ENCODE measurements at regions not wholly inside any gene's neighbourhood (a gene's known extent, or its start where the extent isn't known, plus 50 kb on each side); places are given as distances from the start of the nearest gene placed in this dataset.

DNA sequence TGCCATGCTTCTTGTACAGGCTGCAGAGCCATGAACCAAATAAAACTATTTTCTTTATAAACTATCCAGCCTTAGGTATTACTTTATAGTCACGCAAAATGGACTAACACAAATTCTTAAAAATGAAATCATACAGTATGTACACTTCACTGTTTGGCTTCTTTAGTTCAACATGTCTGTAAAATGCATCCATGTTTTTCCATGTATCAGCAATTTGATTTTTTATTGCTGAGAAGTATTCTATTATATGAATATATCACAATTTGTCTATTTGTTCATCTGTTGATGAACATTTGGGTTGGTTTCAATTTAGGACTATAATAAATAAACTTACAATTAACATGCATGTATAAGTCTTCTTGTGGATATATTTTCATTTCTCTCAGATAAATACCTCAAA is 182.1 kb downstream of the SCG2 start:
- TF ChIP-seq, protein P1, sequence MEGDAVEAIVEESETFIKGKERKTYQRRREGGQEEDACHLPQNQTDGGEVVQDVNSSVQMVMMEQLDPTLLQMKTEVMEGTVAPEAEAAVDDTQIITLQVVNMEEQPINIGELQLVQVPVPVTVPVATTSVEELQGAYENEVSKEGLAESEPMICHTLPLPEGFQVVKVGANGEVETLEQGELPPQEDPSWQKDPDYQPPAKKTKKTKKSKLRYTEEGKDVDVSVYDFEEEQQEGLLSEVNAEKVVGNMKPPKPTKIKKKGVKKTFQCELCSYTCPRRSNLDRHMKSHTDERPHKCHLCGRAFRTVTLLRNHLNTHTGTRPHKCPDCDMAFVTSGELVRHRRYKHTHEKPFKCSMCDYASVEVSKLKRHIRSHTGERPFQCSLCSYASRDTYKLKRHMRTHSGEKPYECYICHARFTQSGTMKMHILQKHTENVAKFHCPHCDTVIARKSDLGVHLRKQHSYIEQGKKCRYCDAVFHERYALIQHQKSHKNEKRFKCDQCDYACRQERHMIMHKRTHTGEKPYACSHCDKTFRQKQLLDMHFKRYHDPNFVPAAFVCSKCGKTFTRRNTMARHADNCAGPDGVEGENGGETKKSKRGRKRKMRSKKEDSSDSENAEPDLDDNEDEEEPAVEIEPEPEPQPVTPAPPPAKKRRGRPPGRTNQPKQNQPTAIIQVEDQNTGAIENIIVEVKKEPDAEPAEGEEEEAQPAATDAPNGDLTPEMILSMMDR (IDR thresholded peaks at IDR 0.05; ENCODE audit: unreplicated experiment in 3 of 3), result no peak
- Mint-ChIP-seq H3K27me3 (ENCODE audit: low read depth) (no peaks in the 10 kb centered on the region), H3K9me3 (peaks cover under 1% of the 10 kb centered on the region), H3K4me1 (peaks cover 25% of the 10 kb centered on the region), H3K36me3 (ENCODE audit: low read depth) (no peaks in the 10 kb centered on the region), H3K27ac (peak overlapping the region in 2 of 3 experiments; percentile 7 to 25), H3K4me3 (no peak overlapping the region)

DNA sequence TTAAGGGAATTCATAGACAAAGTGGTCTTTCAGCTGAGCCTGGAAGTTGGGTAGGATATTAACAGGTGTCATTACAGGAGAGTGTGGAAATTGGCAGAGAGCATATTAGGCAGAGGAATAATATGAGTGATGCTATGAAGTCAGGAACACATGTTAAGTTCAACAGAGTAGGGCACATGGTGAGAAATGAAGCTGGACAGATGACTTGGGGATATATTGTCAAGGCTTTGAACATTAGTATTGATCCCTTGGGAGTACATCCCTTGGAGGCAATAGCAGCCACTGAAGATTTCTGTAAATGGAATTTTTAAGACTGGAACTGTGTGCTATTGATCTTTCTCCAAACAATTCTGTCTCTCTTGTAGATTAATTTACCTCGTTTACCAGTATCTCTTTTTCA is 170.7 kb downstream of the SCG2 start:
- TF ChIP-seq, protein P1 (IDR thresholded peaks at IDR 0.05; ENCODE audit: unreplicated experiment in 3 of 3), result no peak
- Mint-ChIP-seq H3K4me1 (no peaks in the 10 kb centered on the region), H3K4me3 (no peak overlapping the region), H3K27me3 (ENCODE audit: low read depth) (no peaks in the 10 kb centered on the region), H3K27ac (no peak overlapping the region), H3K9me3 (peaks cover 19% of the 10 kb centered on the region), H3K36me3 (ENCODE audit: low read depth) (no peaks in the 10 kb centered on the region)

DNA sequence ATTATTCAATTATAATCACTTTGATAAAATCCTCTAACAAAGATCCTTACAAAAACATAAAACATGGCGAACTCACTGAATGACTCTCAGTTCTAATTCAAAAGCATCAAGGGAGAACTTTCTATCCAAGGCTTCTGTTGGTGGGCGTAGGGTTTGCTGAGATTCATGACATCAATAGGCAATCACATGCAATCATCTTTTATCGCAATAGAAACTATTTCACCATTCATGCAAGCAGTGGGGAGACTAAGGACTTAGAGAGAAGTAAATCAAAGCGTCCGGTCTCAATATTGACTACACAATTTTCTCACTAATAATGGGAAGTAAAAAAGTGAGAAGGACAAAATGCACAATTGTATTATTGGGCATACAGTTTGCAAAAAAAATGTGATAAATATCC is 168.7 kb downstream of the SCG2 start:
- Mint-ChIP-seq H3K4me3 (no peak overlapping the region), H3K4me1 (no peaks in the 10 kb centered on the region), H3K27ac (no peak overlapping the region), H3K36me3 (ENCODE audit: low read depth) (no peaks in the 10 kb centered on the region), H3K27me3 (ENCODE audit: low read depth) (no peaks in the 10 kb centered on the region), H3K9me3 (peaks cover 3% of the 10 kb centered on the region)
- TF ChIP-seq, protein P1 (IDR thresholded peaks at IDR 0.05; ENCODE audit: unreplicated experiment in 3 of 3), result no peak

DNA sequence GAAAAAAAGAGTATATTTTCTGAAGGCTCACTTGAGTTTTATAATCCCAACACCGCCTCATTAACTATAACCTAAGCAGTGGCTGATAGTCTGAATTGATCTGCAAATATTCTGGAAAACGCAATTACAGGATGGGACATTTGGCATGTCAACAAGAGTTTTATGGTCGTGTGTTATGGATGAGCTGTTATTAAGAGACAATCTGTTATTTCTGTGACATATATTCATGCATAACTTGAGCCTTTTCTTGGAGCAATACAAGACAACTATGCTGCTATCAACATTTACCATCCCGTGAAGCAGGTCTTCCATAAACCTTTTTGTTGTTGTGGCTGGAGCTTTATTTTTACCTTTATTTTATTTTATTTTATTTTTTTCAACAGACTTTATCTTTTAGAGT is 164.4 kb downstream of the SCG2 start:
- Mint-ChIP-seq H3K27me3 (ENCODE audit: low read depth) (no peaks in the 10 kb centered on the region), H3K4me3 (no peak overlapping the region), H3K36me3 (ENCODE audit: low read depth) (no peaks in the 10 kb centered on the region), H3K27ac (no peak overlapping the region), H3K4me1 (peaks cover 12% of the 10 kb centered on the region), H3K9me3 (no peaks in the 10 kb centered on the region)
- TF ChIP-seq, protein P1 (IDR thresholded peaks at IDR 0.05; ENCODE audit: unreplicated experiment in 3 of 3), result no peak

DNA sequence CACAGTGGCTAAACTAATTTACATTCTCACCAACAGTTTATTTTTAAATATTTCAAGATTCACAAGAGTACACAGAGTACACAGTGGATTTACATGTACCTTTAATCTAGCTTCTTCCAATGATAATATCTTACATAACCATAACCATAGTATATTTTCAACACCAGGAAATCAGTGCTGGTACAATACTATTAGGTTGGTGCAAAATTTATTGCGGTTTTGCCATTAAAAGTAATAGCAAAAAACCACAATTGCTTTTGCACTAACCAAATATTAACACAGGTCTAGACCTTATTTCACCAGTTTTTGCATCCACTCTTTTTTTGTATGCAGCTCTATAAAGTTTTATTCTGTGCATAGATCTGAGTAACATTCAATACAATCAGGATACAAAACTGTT is 163.0 kb downstream of the SCG2 start:
- Mint-ChIP-seq H3K36me3 (ENCODE audit: low read depth) (no peaks in the 10 kb centered on the region), H3K27ac (no peak overlapping the region), H3K9me3 (no peaks in the 10 kb centered on the region), H3K4me1 (peaks cover 26% of the 10 kb centered on the region), H3K4me3 (no peak overlapping the region), H3K27me3 (ENCODE audit: low read depth) (peaks cover 3% of the 10 kb centered on the region)
- TF ChIP-seq, protein P1 (IDR thresholded peaks at IDR 0.05; ENCODE audit: unreplicated experiment in 3 of 3), result no peak

GRCh38 chr2:223439786-223440185 is 162.4 kb downstream of the SCG2 start:
- no peaks in the 10 kb centered on the region for H3K9me3 Mint-ChIP-seq
- peaks cover 3% of the 10 kb centered on the region for H3K27me3 Mint-ChIP-seq (ENCODE audit: low read depth)
- H3K4me1 Mint-ChIP-seq, result peaks cover 28% of the 10 kb centered on the region
- TF ChIP-seq, protein P1 (IDR thresholded peaks at IDR 0.05; ENCODE audit: unreplicated experiment in 3 of 3), result no peak
- no peak overlapping the region for H3K4me3 Mint-ChIP-seq
- no peaks in the 10 kb centered on the region for H3K36me3 Mint-ChIP-seq (ENCODE audit: low read depth)
- no peak overlapping the region for H3K27ac Mint-ChIP-seq

All from nephron (organoid).